Testis (tissue), 2 donors: ENCODE measurements at regions not wholly inside any gene's neighbourhood (a gene's known extent, or its start where the extent isn't known, plus 50 kb on each side); places are given as distances from the start of the nearest gene placed in this dataset.

ENCODE experiments used
- DNase-seq: peaks from one replicate; pipeline ENCODE4 v3.0.0-alpha.2; 2019
- H3K27ac ChIP-seq, 2 donors: fragments of 200-600 bp; sonication (generic); one replicate each; pipeline ENCODE4 v1.5.1; 2019
- H3K27me3 ChIP-seq: fragments of 200-600 bp; sonication (generic); one replicate; pipeline ENCODE4 v1.5.1; 2019
- H3K36me3 ChIP-seq: fragments of 200-600 bp; sonication (generic); one replicate; pipeline ENCODE4 v1.5.1; 2017; ENCODE audit warnings: low read depth; ENCODE audit errors: missing control alignments
- H3K4me1 ChIP-seq: fragments of 200-600 bp; sonication (generic); one replicate; pipeline ENCODE4 v1.5.1; 2019
- H3K4me3 ChIP-seq, 2 donors: fragments of 200-600 bp; sonication (generic); one replicate each; pipeline ENCODE4 v1.5.1; 2017 to 2019
- H3K9me3 ChIP-seq: fragments of 200-600 bp; sonication (generic); one replicate; pipeline ENCODE4 v1.5.1; 2017
- CTCF ChIP-seq, 3 experiments: fragments of 450-650 bp in 2 of 3; fragments of 200-600 bp in 1 of 3; sonication (generic) in 1 of 3; IDR thresholded peaks; one replicate each; pipeline ENCODE4 v1.5.1; 2016 to 2019; ENCODE audit warnings: antibody characterized with exemption in 3 of 3, mild to moderate bottlenecking in 2 of 3, moderate library complexity in 1 of 3
- POLR2A ChIP-seq: fragments of 450-650 bp; IDR thresholded peaks from one replicate; pipeline ENCODE4 v1.6.1; 2017; ENCODE audit warnings: antibody characterized with exemption, mild to moderate bottlenecking, moderate library complexity
- WGBS, 2 donors: methylation state at CpG; one replicate each; pipeline ENCODE4 v1.1.5; 2018; 5-methylcytosine and 5-hydroxymethylcytosine counted together
- intact Hi-C: fragments of 100-400 bp; cut with DNase I; formaldehyde crosslinking; loops from one replicate; pipeline ENCODE4 v1.15.1; 2023; ENCODE audit warnings: low total_unique reads

- TF ChIP-seq CTCF (IDR thresholded peaks at IDR 0.05), result no peak
- TF ChIP-seq POLR2A, result no peak
- Histone ChIP-seq H3K4me3 (no peak overlapping the region), H3K27me3 (no peaks in the 10 kb centered on the region), H3K36me3 (no peaks in the 10 kb centered on the region), H3K27ac (no peak overlapping the region), H3K9me3 (no peaks in the 10 kb centered on the region), H3K4me1 (no peaks in the 10 kb centered on the region)
- no peak for DNase-seq
- 87% methylated on average over 4 of the region's 4 CpGs for WGBS, 2 donors
- intact Hi-C loops, result no loop called here
These were observed 189.7 kb upstream of the CDH2 start for GRCh38 chr18:28366676-28367075.

- Histone ChIP-seq H3K27ac (no peak overlapping the region), H3K4me3 (no peak overlapping the region), H3K9me3 (no peaks in the 10 kb centered on the region), H3K27me3 (no peaks in the 10 kb centered on the region), H3K4me1 (no peaks in the 10 kb centered on the region), H3K36me3 (no peaks in the 10 kb centered on the region)
- intact Hi-C loops, result no loop called here
- no peak for TF ChIP-seq POLR2A
- TF ChIP-seq CTCF (IDR thresholded peaks at IDR 0.05), result no peak
- WGBS, 2 donors, result 92 to 94% methylated on average over 1 of the region's 1 CpG
- no peak for DNase-seq
These were observed 188.5 kb upstream of the CDH2 start for GRCh38 chr18:28365411-28365831.

- WGBS, 2 donors, result 88 to 90% methylated on average over 8 of the region's 8 CpGs
- no peaks in the 10 kb centered on the region for H3K27me3 ChIP-seq
- no peak for DNase-seq
These were observed 186.2 kb upstream of the CDH2 start for GRCh38 chr18:28363124-28363523.

GRCh38 chr18:28359176-28359575 lies 182.2 kb upstream of the CDH2 start:
- intact Hi-C loops, result no loop called here
- H3K4me3 ChIP-seq, result no peak overlapping the region
- 84 to 85% methylated on average over 4 of the region's 4 CpGs for WGBS, 2 donors
- TF ChIP-seq POLR2A (no peak), CTCF (IDR thresholded peaks at IDR 0.05) (no peak)
- H3K9me3 ChIP-seq, result no peaks in the 10 kb centered on the region
- no peak for DNase-seq
- H3K36me3 ChIP-seq, result no peaks in the 10 kb centered on the region
- no peaks in the 10 kb centered on the region for H3K4me1 ChIP-seq
- H3K27ac ChIP-seq, result no peak overlapping the region
- H3K27me3 ChIP-seq, result no peaks in the 10 kb centered on the region

More at GRCh38 chr18:28363124-28363523, 186.2 kb upstream of the CDH2 start:
- no peak overlapping the region for H3K4me3 ChIP-seq
- TF ChIP-seq CTCF (IDR thresholded peaks at IDR 0.05) (no peak), POLR2A (no peak)
- no peaks in the 10 kb centered on the region for H3K4me1 ChIP-seq
- no peaks in the 10 kb centered on the region for H3K9me3 ChIP-seq
- intact Hi-C loops, result no loop called here
- H3K36me3 ChIP-seq, result no peaks in the 10 kb centered on the region
- no peak overlapping the region for H3K27ac ChIP-seq

GRCh38 chr18:28357766-28358401 lies 181.0 kb upstream of the CDH2 start:
- WGBS, 2 donors, result 59 to 71% methylated on average over 6 of the region's 6 CpGs
- intact Hi-C loops, result no loop called here

More at GRCh38 chr18:28357766-28358401, 181.0 kb upstream of the CDH2 start:
- no peak overlapping the region for H3K4me3 ChIP-seq
- no peaks in the 10 kb centered on the region for H3K36me3 ChIP-seq
- no peak for DNase-seq
- TF ChIP-seq POLR2A (no peak), CTCF (IDR thresholded peaks at IDR 0.05) (no peak)
- H3K9me3 ChIP-seq, result no peaks in the 10 kb centered on the region
- H3K27me3 ChIP-seq, result no peaks in the 10 kb centered on the region
- H3K27ac ChIP-seq, result no peak overlapping the region
- no peaks in the 10 kb centered on the region for H3K4me1 ChIP-seq
